ENCODE measurements at regions not wholly inside any gene's neighbourhood (a gene's known extent, or its start where the extent isn't known, plus 50 kb on each side); places are given as distances from the start of the nearest gene placed in this dataset.

- Histone ChIP-seq H3K36me3 (no peaks in the 10 kb centered on the region), H3K27ac (no peak overlapping the region), H3K27me3 (peaks cover 0 to 36% of the 10 kb centered on the region in 2 donors), H3K9me3 (no peaks in the 10 kb centered on the region), H3K4me3 (no peak overlapping the region), H3K4me1 (no peaks in the 10 kb centered on the region)
- intact Hi-C loops (cut with DNase I; ENCODE audit: low total_unique reads): no loop called here
- DNase-seq (ENCODE audit: low spot score in 2 of 2): no peak
- TF ChIP-seq POLR2AphosphoS5 (IDR thresholded peaks at IDR 0.05) (no peak), POLR2A (IDR thresholded peaks at IDR 0.05) (no peak)
- TF ChIP-seq, protein P1, sequence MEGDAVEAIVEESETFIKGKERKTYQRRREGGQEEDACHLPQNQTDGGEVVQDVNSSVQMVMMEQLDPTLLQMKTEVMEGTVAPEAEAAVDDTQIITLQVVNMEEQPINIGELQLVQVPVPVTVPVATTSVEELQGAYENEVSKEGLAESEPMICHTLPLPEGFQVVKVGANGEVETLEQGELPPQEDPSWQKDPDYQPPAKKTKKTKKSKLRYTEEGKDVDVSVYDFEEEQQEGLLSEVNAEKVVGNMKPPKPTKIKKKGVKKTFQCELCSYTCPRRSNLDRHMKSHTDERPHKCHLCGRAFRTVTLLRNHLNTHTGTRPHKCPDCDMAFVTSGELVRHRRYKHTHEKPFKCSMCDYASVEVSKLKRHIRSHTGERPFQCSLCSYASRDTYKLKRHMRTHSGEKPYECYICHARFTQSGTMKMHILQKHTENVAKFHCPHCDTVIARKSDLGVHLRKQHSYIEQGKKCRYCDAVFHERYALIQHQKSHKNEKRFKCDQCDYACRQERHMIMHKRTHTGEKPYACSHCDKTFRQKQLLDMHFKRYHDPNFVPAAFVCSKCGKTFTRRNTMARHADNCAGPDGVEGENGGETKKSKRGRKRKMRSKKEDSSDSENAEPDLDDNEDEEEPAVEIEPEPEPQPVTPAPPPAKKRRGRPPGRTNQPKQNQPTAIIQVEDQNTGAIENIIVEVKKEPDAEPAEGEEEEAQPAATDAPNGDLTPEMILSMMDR (IDR thresholded peaks at IDR 0.05): no peak
Measured at GRCh38 chrX:34999702-35000101, 57.1 kb downstream of the FAM47B start.

- TF ChIP-seq POLR2AphosphoS5 (IDR thresholded peaks at IDR 0.05): no peak
- no peak for TF ChIP-seq POLR2A (IDR thresholded peaks at IDR 0.05)
- TF ChIP-seq, protein P1 (IDR thresholded peaks at IDR 0.05): no peak
- H3K4me1 ChIP-seq: no peaks in the 10 kb centered on the region
- intact Hi-C loops (cut with DNase I; ENCODE audit: low total_unique reads): no loop called here
- no peak overlapping the region for H3K27ac ChIP-seq
- peaks cover 0 to 6% of the 10 kb centered on the region in 2 donors for H3K9me3 ChIP-seq
- H3K27me3 ChIP-seq: peaks cover 0 to 38% of the 10 kb centered on the region in 2 donors
- no peak overlapping the region for H3K4me3 ChIP-seq
- no peak for DNase-seq (ENCODE audit: low spot score in 2 of 2)
- no peaks in the 10 kb centered on the region for H3K36me3 ChIP-seq
Measured at GRCh38 chrX:35006361-35006760, 63.8 kb downstream of the FAM47B start.

DNA sequence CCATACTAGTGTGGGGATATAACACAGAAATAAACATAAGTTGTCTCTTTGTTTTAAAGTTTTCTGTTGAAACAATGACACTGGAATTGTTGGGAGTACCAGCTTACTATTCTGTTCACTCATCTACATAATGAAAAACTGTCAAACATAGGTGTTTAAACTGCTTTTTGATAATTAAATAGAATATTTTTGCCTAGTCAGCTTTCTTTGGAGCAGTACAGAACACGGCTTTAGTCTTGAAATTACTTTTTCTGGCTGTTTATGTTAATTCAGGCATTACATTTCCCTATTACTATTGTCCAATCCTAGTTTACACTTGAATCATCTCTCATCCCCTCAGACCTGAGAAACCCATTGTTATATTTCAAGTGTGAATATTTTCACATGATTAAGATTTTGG is 73.0 kb downstream of the FAM47B start:
- H3K4me3 ChIP-seq: no peak overlapping the region
- TF ChIP-seq POLR2AphosphoS5 (IDR thresholded peaks at IDR 0.05): no peak
- TF ChIP-seq POLR2A (IDR thresholded peaks at IDR 0.05): no peak
- TF ChIP-seq, protein P1 (IDR thresholded peaks at IDR 0.05): no peak
- no peaks in the 10 kb centered on the region for H3K36me3 ChIP-seq
- peaks cover 0 to 19% of the 10 kb centered on the region in 2 donors for H3K9me3 ChIP-seq
- DNase-seq (ENCODE audit: low spot score in 2 of 2): no peak
- no peaks in the 10 kb centered on the region for H3K4me1 ChIP-seq
- intact Hi-C loops (cut with DNase I; ENCODE audit: low total_unique reads): no loop called here
- H3K27me3 ChIP-seq: peaks cover 0 to 3% of the 10 kb centered on the region in 2 donors
- no peak overlapping the region for H3K27ac ChIP-seq

DNA sequence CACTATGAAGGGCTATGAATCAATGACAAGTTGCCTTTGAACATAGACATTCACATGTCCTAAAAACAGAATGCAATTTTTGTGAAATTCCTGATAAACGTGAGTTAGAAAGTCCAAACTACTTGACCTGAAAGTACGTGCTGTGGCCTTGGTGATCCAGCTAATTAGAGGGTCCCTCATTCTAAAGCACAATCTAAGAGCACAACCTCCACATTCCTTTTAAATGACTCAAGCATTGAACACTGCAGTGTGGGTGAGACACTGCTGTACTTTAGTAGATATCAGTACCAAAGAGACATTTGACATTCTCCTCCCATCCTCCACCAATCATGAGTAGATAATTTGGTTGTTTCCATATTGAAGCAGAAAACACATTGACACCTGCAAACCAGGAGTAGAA is 73.5 kb downstream of the FAM47B start:
- no peak for DNase-seq (ENCODE audit: low spot score in 2 of 2)
- H3K9me3 ChIP-seq: peaks cover 0 to 15% of the 10 kb centered on the region in 2 donors
- intact Hi-C loops (cut with DNase I; ENCODE audit: low total_unique reads): no loop called here
- H3K36me3 ChIP-seq: no peaks in the 10 kb centered on the region
- peaks cover 0 to 3% of the 10 kb centered on the region in 2 donors for H3K27me3 ChIP-seq
- H3K27ac ChIP-seq: no peak overlapping the region
- no peaks in the 10 kb centered on the region for H3K4me1 ChIP-seq
- H3K4me3 ChIP-seq: no peak overlapping the region
- TF ChIP-seq POLR2A (IDR thresholded peaks at IDR 0.05) (no peak), POLR2AphosphoS5 (IDR thresholded peaks at IDR 0.05) (no peak)
- TF ChIP-seq, protein P1 (IDR thresholded peaks at IDR 0.05): no peak

DNA sequence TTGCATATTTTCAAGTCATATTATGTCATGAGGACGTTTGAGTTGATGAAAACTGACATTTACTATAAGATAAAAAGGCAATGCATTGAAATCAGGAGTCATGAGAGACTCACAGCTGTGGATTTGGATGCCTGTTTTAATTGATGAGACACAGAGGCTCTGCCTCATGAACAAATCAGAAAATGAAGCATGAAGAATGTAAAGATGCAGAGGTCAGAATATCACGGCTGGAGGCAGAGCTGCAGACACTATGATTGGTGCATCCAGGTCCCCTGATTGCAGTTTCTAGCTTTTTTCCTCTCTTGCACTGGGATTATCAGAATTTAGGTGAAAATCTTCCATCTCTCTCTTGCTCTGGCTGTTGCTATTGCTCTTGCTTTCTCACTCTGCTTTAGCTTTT is 74.7 kb downstream of the FAM47B start:
- no peak overlapping the region for H3K27ac ChIP-seq
- no peaks in the 10 kb centered on the region for H3K4me1 ChIP-seq
- no peak overlapping the region for H3K4me3 ChIP-seq
- DNase-seq (ENCODE audit: low spot score in 2 of 2): no peak
- intact Hi-C loops (cut with DNase I; ENCODE audit: low total_unique reads): no loop called here
- TF ChIP-seq POLR2AphosphoS5 (IDR thresholded peaks at IDR 0.05) (no peak), POLR2A (IDR thresholded peaks at IDR 0.05) (no peak)
- TF ChIP-seq, protein P1 (IDR thresholded peaks at IDR 0.05): no peak
- H3K9me3 ChIP-seq: peaks cover 0 to 14% of the 10 kb centered on the region in 2 donors
- H3K27me3 ChIP-seq: peaks cover 0 to 3% of the 10 kb centered on the region in 2 donors
- no peaks in the 10 kb centered on the region for H3K36me3 ChIP-seq
